Loucy (cell line): ENCODE measurements at regions not wholly inside any gene's neighbourhood (a gene's known extent, or its start where the extent isn't known, plus 50 kb on each side); places are given as distances from the start of the nearest gene placed in this dataset.

ENCODE experiments used
- H2AFZ ChIP-seq: fragments of 200-600 bp; sonication (generic); 2 replicates; pipeline ENCODE4 v1.6.0; 2016; ENCODE audit warnings: antibody characterized with exemption, mild to moderate bottlenecking, low read length, moderate library complexity
- H3F3A ChIP-seq: fragments of 200-600 bp; 2 replicates; pipeline ENCODE4 v1.6.0; 2016; ENCODE audit warnings: antibody characterized with exemption, low read depth, mild to moderate bottlenecking
- H3K27me3 ChIP-seq: fragments of 200-600 bp; sonication (generic); 2 replicates; pipeline ENCODE4 v1.6.1; 2014; ENCODE audit warnings: low read length, mild to moderate bottlenecking; ENCODE audit not compliant: insufficient read depth, poor library complexity, severe bottlenecking
- H3K36me3 ChIP-seq: fragments of 200-600 bp; sonication (generic); 2 replicates; pipeline ENCODE4 v1.6.1; 2016; ENCODE audit warnings: low read length; ENCODE audit not compliant: insufficient read depth
- H3K4me1 ChIP-seq: fragments of 200-600 bp; sonication (generic); 2 replicates; pipeline ENCODE4 v1.5.1; 2014; ENCODE audit warnings: low read length, mild to moderate bottlenecking; ENCODE audit not compliant: insufficient read depth, poor library complexity, severe bottlenecking
- H3K4me2 ChIP-seq: fragments of 200-600 bp; sonication (generic); 2 replicates; pipeline ENCODE4 v1.6.0; 2014; ENCODE audit warnings: antibody characterized with exemption, low read length, low read depth, mild to moderate bottlenecking; ENCODE audit not compliant: poor library complexity, severe bottlenecking
- H3K4me3 ChIP-seq: fragments of 200-600 bp; sonication (generic); 2 replicates; pipeline ENCODE4 v1.5.1; 2014; ENCODE audit warnings: low read length, mild to moderate bottlenecking, mixed read lengths; ENCODE audit not compliant: poor library complexity, severe bottlenecking
- H3K79me2 ChIP-seq: fragments of 200-600 bp; sonication (generic); 2 replicates; pipeline ENCODE4 v1.6.1; 2014; ENCODE audit warnings: low read length; ENCODE audit not compliant: insufficient read depth
- H3K9ac ChIP-seq: fragments of 200-600 bp; sonication (generic); 2 replicates; pipeline ENCODE4 v1.6.0; 2014; ENCODE audit warnings: mild to moderate bottlenecking, low read depth, low read length, moderate library complexity; ENCODE audit not compliant: poor library complexity, severe bottlenecking
- H3K9me2 ChIP-seq: fragments of 200-600 bp; sonication (generic); replicated peaks from 2 replicates; pipeline ENCODE4 v1.6.1; 2016; ENCODE audit warnings: low read depth, low read length, mixed read lengths
- H3K9me3 ChIP-seq: fragments of 200-600 bp; sonication (generic); 2 replicates; pipeline ENCODE4 v1.6.1; 2014; ENCODE audit warnings: mild to moderate bottlenecking, antibody characterized with exemption, low read length, low read depth; ENCODE audit not compliant: insufficient read depth
- H4K20me1 ChIP-seq: fragments of 200-600 bp; sonication (generic); 2 replicates; pipeline ENCODE4 v1.6.0; 2014; ENCODE audit warnings: antibody characterized with exemption, low read length, mild to moderate bottlenecking; ENCODE audit not compliant: insufficient read depth, poor library complexity, severe bottlenecking
- CTCF ChIP-seq: fragments of 200-600 bp; sonication (generic); conservative IDR thresholded peaks from 2 replicates; pipeline ENCODE4 v1.5.1; 2014; ENCODE audit warnings: mild to moderate bottlenecking, antibody characterized with exemption, low read length
- EZH2phosphoT487 ChIP-seq: fragments of 200-600 bp; IDR thresholded peaks from 2 replicates; pipeline ENCODE4 v1.6.1; 2018; ENCODE audit warnings: antibody characterized with exemption, mild to moderate bottlenecking, moderate library complexity, borderline replicate concordance

- no peak for TF ChIP-seq EZH2phosphoT487
- TF ChIP-seq CTCF = no peak
- Histone ChIP-seq H2AFZ (no peak overlapping the region), H3K79me2 (no peaks in the 10 kb centered on the region), H3K4me2 (no peak overlapping the region), H4K20me1 (no peaks in the 10 kb centered on the region), H3K9me3 (no peaks in the 10 kb centered on the region), H3K4me1 (no peaks in the 10 kb centered on the region), H3K36me3 (no peaks in the 10 kb centered on the region), H3K9me2 (no peaks in the 10 kb centered on the region; the same call in 1 of the 2 replicates), H3F3A (no peaks in the 10 kb centered on the region), H3K4me3 (no peak overlapping the region), H3K27me3 (no peaks in the 10 kb centered on the region), H3K9ac (no peak overlapping the region)
Measured at GRCh38 chr7:54812756-54813322, 53.8 kb upstream of the SEC61G start.

- Histone ChIP-seq H3K4me2 (no peak overlapping the region), H3K9me3 (no peaks in the 10 kb centered on the region), H3K79me2 (no peaks in the 10 kb centered on the region), H3K9me2 (no peaks in the 10 kb centered on the region), H3K4me1 (no peaks in the 10 kb centered on the region), H3F3A (no peaks in the 10 kb centered on the region), H2AFZ (no peak overlapping the region), H3K9ac (no peak overlapping the region), H4K20me1 (no peaks in the 10 kb centered on the region), H3K36me3 (no peaks in the 10 kb centered on the region), H3K27me3 (no peaks in the 10 kb centered on the region), H3K4me3 (no peak overlapping the region)
- TF ChIP-seq CTCF (no peak), EZH2phosphoT487 (no peak)
Measured at GRCh38 chr7:54813398-54813797, 54.4 kb upstream of the SEC61G start.

GRCh38 chr7:54814401-54814800 lies 55.4 kb upstream of the SEC61G start:
- no peaks in the 10 kb centered on the region for H3F3A ChIP-seq
- no peaks in the 10 kb centered on the region for H3K9me2 ChIP-seq
- no peak overlapping the region for H3K4me3 ChIP-seq
- no peak overlapping the region for H3K4me2 ChIP-seq
- H3K9me3 ChIP-seq = no peaks in the 10 kb centered on the region
- H3K36me3 ChIP-seq = no peaks in the 10 kb centered on the region
- H3K79me2 ChIP-seq = no peaks in the 10 kb centered on the region
- no peaks in the 10 kb centered on the region for H4K20me1 ChIP-seq
- no peak for TF ChIP-seq EZH2phosphoT487
- TF ChIP-seq CTCF = no peak
- H3K27me3 ChIP-seq = no peaks in the 10 kb centered on the region
- H3K4me1 ChIP-seq = no peaks in the 10 kb centered on the region
- H3K9ac ChIP-seq = no peak overlapping the region
- no peak overlapping the region for H2AFZ ChIP-seq
